OCI-LY1 (cell line): ENCODE measurements at regions not wholly inside any gene's neighbourhood (a gene's known extent, or its start where the extent isn't known, plus 50 kb on each side); places are given as distances from the start of the nearest gene placed in this dataset.

Source experiments
- EZH2 ChIP-seq: fragments of 200-600 bp; sonication (generic), shearing (Covaris generic); IDR thresholded peaks from 2 replicates; pipeline ENCODE4 v1.8.0; 2017; ENCODE audit warnings: borderline replicate concordance, mixed run types, mild to moderate bottlenecking, antibody characterized with exemption, low read length, moderate library complexity, mixed read lengths
- TF ChIP-seq, protein P1 (sequence below): fragments of 200-600 bp; sonication (generic), shearing (Covaris generic); IDR thresholded peaks from 2 replicates; pipeline ENCODE4 v1.5.1; 2017; ENCODE audit warnings: mild to moderate bottlenecking, antibody characterized with exemption, low read length, moderate library complexity, mixed read lengths

GRCh38 chr14:38836539-38836938 is 266.5 kb downstream of the SEC23A start:
- TF ChIP-seq, protein P1, sequence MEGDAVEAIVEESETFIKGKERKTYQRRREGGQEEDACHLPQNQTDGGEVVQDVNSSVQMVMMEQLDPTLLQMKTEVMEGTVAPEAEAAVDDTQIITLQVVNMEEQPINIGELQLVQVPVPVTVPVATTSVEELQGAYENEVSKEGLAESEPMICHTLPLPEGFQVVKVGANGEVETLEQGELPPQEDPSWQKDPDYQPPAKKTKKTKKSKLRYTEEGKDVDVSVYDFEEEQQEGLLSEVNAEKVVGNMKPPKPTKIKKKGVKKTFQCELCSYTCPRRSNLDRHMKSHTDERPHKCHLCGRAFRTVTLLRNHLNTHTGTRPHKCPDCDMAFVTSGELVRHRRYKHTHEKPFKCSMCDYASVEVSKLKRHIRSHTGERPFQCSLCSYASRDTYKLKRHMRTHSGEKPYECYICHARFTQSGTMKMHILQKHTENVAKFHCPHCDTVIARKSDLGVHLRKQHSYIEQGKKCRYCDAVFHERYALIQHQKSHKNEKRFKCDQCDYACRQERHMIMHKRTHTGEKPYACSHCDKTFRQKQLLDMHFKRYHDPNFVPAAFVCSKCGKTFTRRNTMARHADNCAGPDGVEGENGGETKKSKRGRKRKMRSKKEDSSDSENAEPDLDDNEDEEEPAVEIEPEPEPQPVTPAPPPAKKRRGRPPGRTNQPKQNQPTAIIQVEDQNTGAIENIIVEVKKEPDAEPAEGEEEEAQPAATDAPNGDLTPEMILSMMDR: no peak
- TF ChIP-seq EZH2: no peak
